ENCODE measurements at regions not wholly inside any gene's neighbourhood (a gene's known extent, or its start where the extent isn't known, plus 50 kb on each side); places are given as distances from the start of the nearest gene placed in this dataset.

DNA sequence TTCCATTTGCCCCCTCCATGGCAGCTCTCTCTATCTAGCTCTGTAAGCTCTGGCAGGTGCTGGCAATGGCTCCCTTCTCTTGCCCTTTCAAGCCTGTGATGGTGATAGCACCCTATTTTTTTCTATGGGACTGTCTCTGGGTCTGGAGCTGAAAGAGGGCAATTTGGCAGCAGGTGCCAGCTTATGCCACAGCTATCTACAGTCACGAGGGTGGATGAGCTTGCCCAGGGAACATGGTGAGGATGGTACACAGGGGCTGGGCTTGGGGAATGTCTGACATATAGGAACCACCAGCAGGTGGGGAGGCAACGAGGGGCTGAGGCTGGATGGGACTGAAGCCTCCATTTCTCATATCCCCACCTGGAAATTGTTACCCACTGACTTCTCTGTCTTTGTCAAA is 175.4 kb upstream of the SYT13 start:
- H3K9me3 ChIP-seq (ENCODE audit: control insufficient read depth, low read length): no peaks in the 10 kb centered on the region
- H3K9ac ChIP-seq (ENCODE audit: low read length): no peak overlapping the region
- H3K4me3 ChIP-seq (ENCODE audit: low read length): no peak overlapping the region
- H3K4me1 ChIP-seq (ENCODE audit: control insufficient read depth, insufficient read depth, low read length): no peaks in the 10 kb centered on the region
- no peaks in the 10 kb centered on the region for H3K27me3 ChIP-seq (ENCODE audit: control insufficient read depth, insufficient read depth, low read length)
- no peaks in the 10 kb centered on the region for H3K36me3 ChIP-seq (ENCODE audit: control insufficient read depth, insufficient read depth, low read length)

DNA sequence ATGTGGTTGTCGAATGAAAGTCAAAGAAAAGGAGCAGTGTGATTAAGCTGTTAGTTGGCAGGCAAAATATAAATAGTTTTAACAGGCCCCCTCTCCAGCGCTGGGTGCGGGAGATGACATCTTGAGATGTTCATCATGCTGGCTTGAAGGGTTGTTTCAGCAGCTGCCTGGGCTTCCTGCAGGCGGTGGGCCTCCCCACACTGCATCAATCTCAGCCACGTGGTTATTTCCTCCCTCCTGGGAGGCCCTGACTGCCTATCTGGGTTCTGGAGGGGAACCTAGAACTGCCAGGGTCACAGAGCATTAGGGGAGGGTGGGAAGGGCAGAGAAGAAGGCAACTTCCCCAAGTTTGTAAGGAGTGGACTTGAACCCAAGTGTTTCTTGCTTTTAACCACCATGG is 173.3 kb upstream of the SYT13 start:
- Histone ChIP-seq H3K4me3 (ENCODE audit: low read length) (no peak overlapping the region), H3K36me3 (ENCODE audit: control insufficient read depth, insufficient read depth, low read length) (no peaks in the 10 kb centered on the region), H3K27me3 (ENCODE audit: control insufficient read depth, insufficient read depth, low read length) (no peaks in the 10 kb centered on the region), H3K9ac (ENCODE audit: low read length) (no peak overlapping the region), H3K9me3 (ENCODE audit: control insufficient read depth, low read length) (no peaks in the 10 kb centered on the region), H3K4me1 (ENCODE audit: control insufficient read depth, insufficient read depth, low read length) (no peaks in the 10 kb centered on the region)

DNA sequence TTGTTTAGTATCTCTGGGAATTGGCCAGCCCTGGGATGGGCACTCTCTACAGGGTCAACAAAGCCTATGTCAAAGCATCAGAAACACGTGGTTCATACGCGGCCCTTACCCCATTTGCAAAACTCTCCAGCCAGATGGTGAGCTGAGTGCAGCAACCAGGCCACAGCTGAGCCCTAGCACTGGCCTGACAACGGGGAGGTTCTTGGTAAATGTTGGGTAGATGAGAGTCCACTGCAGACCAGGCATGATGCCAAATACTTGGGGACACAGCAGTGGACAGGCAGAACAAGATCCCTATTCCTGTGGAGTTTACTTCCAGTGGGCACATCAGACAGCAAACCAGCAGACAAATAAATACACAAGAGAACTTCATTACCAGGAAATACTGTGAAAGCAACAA is 172.1 kb upstream of the SYT13 start:
- Histone ChIP-seq H3K27me3 (ENCODE audit: control insufficient read depth, insufficient read depth, low read length) (no peaks in the 10 kb centered on the region), H3K9me3 (ENCODE audit: control insufficient read depth, low read length) (no peaks in the 10 kb centered on the region), H3K9ac (ENCODE audit: low read length) (no peak overlapping the region), H3K36me3 (ENCODE audit: control insufficient read depth, insufficient read depth, low read length) (no peaks in the 10 kb centered on the region), H3K4me3 (ENCODE audit: low read length) (no peak overlapping the region), H3K4me1 (ENCODE audit: control insufficient read depth, insufficient read depth, low read length) (no peaks in the 10 kb centered on the region)

DNA sequence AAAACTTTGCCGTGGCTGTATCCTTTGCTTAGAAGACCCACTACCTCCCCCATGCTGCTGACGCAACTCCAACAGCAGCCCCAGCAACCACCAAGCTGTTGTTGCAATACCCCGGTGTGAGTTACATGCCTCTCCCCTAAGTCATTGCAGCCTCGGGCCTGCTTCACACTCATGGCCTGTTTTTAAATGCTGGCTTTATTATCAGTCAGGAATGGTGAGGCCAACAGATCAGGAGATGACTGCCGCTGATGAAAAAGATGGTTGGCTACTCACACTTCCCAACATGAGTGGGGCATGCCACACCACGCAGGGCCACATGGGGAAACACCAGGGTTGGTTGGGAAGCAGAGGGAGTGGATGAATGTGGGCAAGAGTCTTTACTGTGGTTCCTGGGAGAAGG is 171.5 kb upstream of the SYT13 start:
- H3K27me3 ChIP-seq (ENCODE audit: control insufficient read depth, insufficient read depth, low read length): no peaks in the 10 kb centered on the region
- no peaks in the 10 kb centered on the region for H3K36me3 ChIP-seq (ENCODE audit: control insufficient read depth, insufficient read depth, low read length)
- H3K9me3 ChIP-seq (ENCODE audit: control insufficient read depth, low read length): no peaks in the 10 kb centered on the region
- no peak overlapping the region for H3K9ac ChIP-seq (ENCODE audit: low read length)
- no peak overlapping the region for H3K4me3 ChIP-seq (ENCODE audit: low read length)
- H3K4me1 ChIP-seq (ENCODE audit: control insufficient read depth, insufficient read depth, low read length): no peaks in the 10 kb centered on the region

DNA sequence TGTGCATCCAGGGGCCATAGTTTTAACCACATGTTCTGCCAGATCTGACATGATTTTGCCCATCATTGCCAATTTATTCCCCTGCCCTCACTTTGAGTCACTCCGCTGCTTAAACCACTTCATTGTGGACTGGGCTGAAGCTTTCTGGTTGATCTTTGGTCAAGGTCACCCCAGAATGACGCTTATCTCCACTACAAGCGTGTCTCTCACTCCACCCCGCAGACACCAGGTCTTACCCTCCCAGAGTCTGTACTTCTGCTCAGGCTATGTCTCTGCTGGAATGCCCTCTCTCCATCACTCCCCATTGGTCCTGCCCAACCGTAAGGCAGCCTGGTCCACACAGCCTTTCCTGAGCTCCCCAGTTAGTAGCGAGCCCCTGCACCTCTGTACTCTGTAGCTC is 170.5 kb upstream of the SYT13 start:
- no peaks in the 10 kb centered on the region for H3K9me3 ChIP-seq (ENCODE audit: control insufficient read depth, low read length)
- no peaks in the 10 kb centered on the region for H3K36me3 ChIP-seq (ENCODE audit: control insufficient read depth, insufficient read depth, low read length)
- no peaks in the 10 kb centered on the region for H3K27me3 ChIP-seq (ENCODE audit: control insufficient read depth, insufficient read depth, low read length)
- no peaks in the 10 kb centered on the region for H3K4me1 ChIP-seq (ENCODE audit: control insufficient read depth, insufficient read depth, low read length)
- no peak overlapping the region for H3K9ac ChIP-seq (ENCODE audit: low read length)
- no peak overlapping the region for H3K4me3 ChIP-seq (ENCODE audit: low read length)

DNA sequence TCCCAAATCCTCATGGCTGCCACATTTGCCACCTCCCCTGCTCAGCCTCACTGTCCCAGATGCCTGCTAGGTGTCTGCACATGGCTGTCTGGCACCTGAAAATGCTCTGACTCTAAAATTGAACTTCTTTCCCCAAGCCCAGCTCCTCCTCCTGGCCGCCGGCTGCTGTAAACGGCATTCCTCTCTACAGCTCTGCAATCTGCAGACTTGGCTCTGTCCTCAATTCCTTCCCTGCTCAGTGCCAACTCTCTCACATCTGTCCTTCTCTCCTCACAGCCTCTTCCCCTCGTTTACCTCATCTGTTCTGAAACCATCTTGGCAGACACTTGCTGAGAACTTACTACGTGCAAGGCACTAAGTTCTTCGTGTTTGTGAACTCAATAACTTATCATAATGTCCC is 169.4 kb upstream of the SYT13 start:
- H3K4me3 ChIP-seq (ENCODE audit: low read length): no peak overlapping the region
- H3K9me3 ChIP-seq (ENCODE audit: control insufficient read depth, low read length): no peaks in the 10 kb centered on the region
- H3K27me3 ChIP-seq (ENCODE audit: control insufficient read depth, insufficient read depth, low read length): no peaks in the 10 kb centered on the region
- no peak overlapping the region for H3K9ac ChIP-seq (ENCODE audit: low read length)
- no peaks in the 10 kb centered on the region for H3K36me3 ChIP-seq (ENCODE audit: control insufficient read depth, insufficient read depth, low read length)
- no peaks in the 10 kb centered on the region for H3K4me1 ChIP-seq (ENCODE audit: control insufficient read depth, insufficient read depth, low read length)

DNA sequence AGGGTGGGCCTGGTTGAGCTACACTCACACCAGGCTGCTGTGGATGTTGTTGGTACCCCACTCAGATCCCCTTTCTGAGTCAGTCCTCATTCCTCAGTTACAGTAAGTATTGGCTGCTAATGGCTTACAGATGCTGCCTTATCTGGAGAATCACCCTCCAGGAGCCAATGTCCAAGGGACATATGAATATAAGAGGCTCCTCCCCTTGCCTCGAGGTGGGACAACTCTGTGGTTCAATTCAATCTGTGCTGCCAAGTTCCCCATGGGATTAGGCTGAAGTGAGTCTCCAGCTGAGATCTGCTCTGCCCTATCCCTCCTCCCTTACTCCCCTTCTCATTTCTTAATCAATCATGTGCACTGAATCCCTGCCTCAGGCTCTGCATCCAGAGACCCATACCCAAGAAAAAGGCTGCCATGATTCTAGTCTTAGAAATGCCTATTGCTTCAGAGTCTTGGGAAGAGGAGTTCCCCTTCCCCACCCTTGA is 168.8 kb upstream of the SYT13 start:
- Histone ChIP-seq H3K4me3 (ENCODE audit: low read length) (no peak overlapping the region), H3K4me1 (ENCODE audit: control insufficient read depth, insufficient read depth, low read length) (no peaks in the 10 kb centered on the region), H3K36me3 (ENCODE audit: control insufficient read depth, insufficient read depth, low read length) (no peaks in the 10 kb centered on the region), H3K9me3 (ENCODE audit: control insufficient read depth, low read length) (no peaks in the 10 kb centered on the region), H3K9ac (ENCODE audit: low read length) (no peak overlapping the region), H3K27me3 (ENCODE audit: control insufficient read depth, insufficient read depth, low read length) (no peaks in the 10 kb centered on the region)

DNA sequence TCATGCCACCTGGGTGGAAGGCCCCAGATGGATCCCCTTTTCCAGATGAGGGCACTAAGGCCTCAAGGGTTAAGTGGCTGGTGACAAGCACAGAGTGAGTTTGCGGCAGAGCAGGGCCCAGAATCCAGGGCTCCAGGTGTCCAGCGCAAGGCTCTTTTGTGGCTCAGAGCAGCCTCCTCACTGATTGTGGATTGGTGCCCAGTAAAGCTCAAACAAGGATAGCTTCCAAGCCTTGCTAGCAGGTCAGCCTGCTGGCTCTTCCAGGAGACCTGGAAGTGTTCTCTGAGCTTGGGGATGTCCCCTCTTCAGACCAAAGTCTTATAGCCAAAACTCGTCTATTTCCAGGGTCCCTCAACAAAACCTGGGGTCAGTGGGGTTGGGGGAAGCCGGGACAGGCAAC is 167.6 kb upstream of the SYT13 start:
- Histone ChIP-seq H3K4me3 (ENCODE audit: low read length) (no peak overlapping the region), H3K27me3 (ENCODE audit: control insufficient read depth, insufficient read depth, low read length) (no peaks in the 10 kb centered on the region), H3K4me1 (ENCODE audit: control insufficient read depth, insufficient read depth, low read length) (no peaks in the 10 kb centered on the region), H3K9me3 (ENCODE audit: control insufficient read depth, low read length) (no peaks in the 10 kb centered on the region), H3K36me3 (ENCODE audit: control insufficient read depth, insufficient read depth, low read length) (no peaks in the 10 kb centered on the region), H3K9ac (ENCODE audit: low read length) (no peak overlapping the region)

DNA sequence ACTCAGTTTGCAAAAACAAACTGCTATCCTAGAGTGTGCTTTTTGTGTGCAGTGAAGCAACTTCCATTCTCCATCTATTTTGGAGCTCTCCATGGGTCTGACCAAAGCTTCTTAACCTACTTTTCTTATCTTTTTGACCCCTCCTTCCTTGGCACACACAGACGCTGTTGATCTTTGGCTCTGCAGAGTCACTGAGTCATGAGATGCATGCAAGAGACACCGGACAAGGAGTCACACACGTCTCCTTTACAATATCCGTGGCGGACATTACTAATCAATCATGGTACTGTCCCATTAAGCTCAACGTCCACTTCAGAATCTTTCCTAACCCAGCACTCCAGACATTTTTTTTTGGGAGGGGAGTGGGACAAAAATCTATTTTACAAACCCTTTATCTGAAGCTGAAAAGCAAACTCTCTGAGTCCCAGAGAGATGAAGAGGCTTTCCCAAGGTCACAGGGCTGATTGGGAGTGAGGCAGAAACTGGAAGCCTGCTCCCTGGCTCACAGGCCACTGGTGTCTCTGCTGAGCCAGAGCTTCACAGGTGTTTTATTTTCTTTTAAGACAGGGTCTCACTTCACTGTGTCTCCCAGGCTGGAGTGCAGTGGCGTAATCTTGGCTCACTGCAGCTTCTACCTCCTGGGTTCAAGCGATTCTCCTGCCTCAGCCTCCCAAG is 165.8 kb upstream of the SYT13 start:
- Histone ChIP-seq H3K36me3 (ENCODE audit: control insufficient read depth, insufficient read depth, low read length) (no peaks in the 10 kb centered on the region), H3K27me3 (ENCODE audit: control insufficient read depth, insufficient read depth, low read length) (no peaks in the 10 kb centered on the region), H3K9ac (ENCODE audit: low read length) (no peak overlapping the region), H3K9me3 (ENCODE audit: control insufficient read depth, low read length) (no peaks in the 10 kb centered on the region), H3K4me3 (ENCODE audit: low read length) (no peak overlapping the region), H3K4me1 (ENCODE audit: control insufficient read depth, insufficient read depth, low read length) (no peaks in the 10 kb centered on the region)

DNA sequence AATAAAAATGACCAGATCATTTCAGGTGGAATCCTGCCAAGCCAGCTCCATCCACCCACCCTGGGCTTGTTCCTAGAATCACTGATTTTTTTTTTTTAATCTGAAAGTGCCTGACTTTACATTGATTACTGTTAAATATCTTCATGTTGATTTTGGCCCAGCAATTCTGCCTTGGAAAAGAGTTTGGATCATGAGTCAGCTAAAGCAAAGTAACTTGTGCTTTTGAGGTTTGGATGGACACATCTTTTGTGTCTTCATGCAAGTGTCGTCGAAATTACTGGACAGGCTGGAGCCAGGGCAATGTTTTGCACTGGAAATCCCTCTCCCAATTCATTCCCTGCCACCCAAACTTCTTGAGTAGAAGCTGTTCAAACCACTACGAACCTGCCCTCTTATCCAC is 164.0 kb upstream of the SYT13 start:
- H3K9ac ChIP-seq (ENCODE audit: low read length): no peak overlapping the region
- no peaks in the 10 kb centered on the region for H3K27me3 ChIP-seq (ENCODE audit: control insufficient read depth, insufficient read depth, low read length)
- no peaks in the 10 kb centered on the region for H3K9me3 ChIP-seq (ENCODE audit: control insufficient read depth, low read length)
- H3K4me1 ChIP-seq (ENCODE audit: control insufficient read depth, insufficient read depth, low read length): no peaks in the 10 kb centered on the region
- no peak overlapping the region for H3K4me3 ChIP-seq (ENCODE audit: low read length)
- H3K36me3 ChIP-seq (ENCODE audit: control insufficient read depth, insufficient read depth, low read length): no peaks in the 10 kb centered on the region

DNA sequence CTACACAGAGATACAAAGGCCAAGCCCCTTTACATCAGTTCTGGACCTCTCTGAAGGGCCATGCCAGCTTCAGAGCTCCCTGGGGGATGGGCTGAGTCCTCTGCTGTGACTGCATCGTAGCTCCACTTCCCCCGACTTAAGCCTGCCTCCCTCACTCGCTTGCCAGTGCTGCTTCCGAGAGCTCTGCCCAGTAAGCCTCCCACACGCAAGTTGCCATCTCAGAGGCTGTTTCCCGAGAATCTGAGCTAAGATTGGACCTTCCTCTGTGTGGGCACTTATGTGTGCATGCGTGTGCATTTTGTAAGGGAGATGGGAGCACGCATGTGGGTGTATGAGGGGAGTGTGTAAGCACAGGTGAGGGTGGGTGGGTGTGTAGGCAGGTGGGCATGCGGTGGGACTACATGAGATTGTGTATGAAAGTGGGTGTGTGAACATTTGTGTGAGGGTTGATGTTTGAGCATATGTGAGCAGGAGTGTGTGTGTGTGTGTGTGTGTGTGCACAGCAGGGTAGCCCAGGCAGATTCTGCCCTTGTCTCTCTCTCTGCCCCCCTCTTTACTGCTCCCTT is 163.0 kb upstream of the SYT13 start:
- Histone ChIP-seq H3K27me3 (ENCODE audit: control insufficient read depth, insufficient read depth, low read length) (peaks cover 6% of the 10 kb centered on the region), H3K4me3 (ENCODE audit: low read length) (no peak overlapping the region), H3K9me3 (ENCODE audit: control insufficient read depth, low read length) (no peaks in the 10 kb centered on the region), H3K9ac (ENCODE audit: low read length) (no peak overlapping the region), H3K4me1 (ENCODE audit: control insufficient read depth, insufficient read depth, low read length) (no peaks in the 10 kb centered on the region), H3K36me3 (ENCODE audit: control insufficient read depth, insufficient read depth, low read length) (no peaks in the 10 kb centered on the region)

DNA sequence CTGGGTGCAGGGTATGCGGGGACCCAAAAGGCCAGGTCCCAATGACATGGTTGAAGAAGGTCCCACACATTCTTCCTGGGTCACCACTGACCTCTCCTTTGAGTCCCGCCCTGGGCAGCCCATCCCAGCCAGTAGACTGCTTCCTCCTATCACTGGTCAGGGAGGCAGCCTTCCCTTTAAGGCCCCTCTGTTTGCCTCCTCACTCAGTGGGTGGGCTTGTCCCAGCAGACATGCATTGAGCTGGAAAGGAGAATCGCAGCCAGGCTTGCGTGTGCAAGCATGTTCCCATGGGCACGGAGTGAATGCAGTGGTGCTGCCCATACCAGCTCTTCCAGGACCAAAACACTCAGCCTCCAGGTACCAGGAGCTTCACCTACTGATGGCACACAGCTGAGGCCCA is 162.4 kb upstream of the SYT13 start:
- Histone ChIP-seq H3K9me3 (ENCODE audit: control insufficient read depth, low read length) (no peaks in the 10 kb centered on the region), H3K27me3 (ENCODE audit: control insufficient read depth, insufficient read depth, low read length) (peaks cover 6% of the 10 kb centered on the region), H3K9ac (ENCODE audit: low read length) (no peak overlapping the region), H3K4me1 (ENCODE audit: control insufficient read depth, insufficient read depth, low read length) (no peaks in the 10 kb centered on the region), H3K4me3 (ENCODE audit: low read length) (no peak overlapping the region), H3K36me3 (ENCODE audit: control insufficient read depth, insufficient read depth, low read length) (no peaks in the 10 kb centered on the region)

DNA sequence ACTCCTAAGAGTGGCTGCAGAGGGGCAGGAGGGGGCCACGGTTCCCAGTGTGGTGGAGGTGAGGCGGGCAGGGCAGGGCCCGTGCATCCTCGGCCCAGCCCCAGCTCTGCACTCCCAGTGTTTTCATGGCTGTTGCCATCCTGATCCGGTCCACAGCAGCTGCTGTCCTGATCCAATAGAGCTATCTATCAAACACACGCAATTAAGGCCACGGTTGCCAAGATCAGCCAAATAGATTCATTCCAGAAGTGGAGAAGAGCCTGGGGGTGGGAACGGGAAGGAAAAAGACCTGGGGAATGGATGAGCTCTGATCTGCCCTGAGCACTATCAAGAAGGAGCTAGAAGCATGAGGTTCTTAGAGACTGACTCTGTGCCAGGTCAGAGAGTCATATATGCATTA is 160.9 kb upstream of the SYT13 start:
- Histone ChIP-seq H3K9ac (ENCODE audit: low read length) (no peak overlapping the region), H3K4me1 (ENCODE audit: control insufficient read depth, insufficient read depth, low read length) (no peaks in the 10 kb centered on the region), H3K27me3 (ENCODE audit: control insufficient read depth, insufficient read depth, low read length) (peaks cover 6% of the 10 kb centered on the region), H3K4me3 (ENCODE audit: low read length) (no peak overlapping the region), H3K9me3 (ENCODE audit: control insufficient read depth, low read length) (no peaks in the 10 kb centered on the region), H3K36me3 (ENCODE audit: control insufficient read depth, insufficient read depth, low read length) (no peaks in the 10 kb centered on the region)

Data from mucosa of stomach (tissue), 1 donor.